Astrocyte (in vitro differentiated cells and primary cell): ENCODE measurements at regions not wholly inside any gene's neighbourhood (a gene's known extent, or its start where the extent isn't known, plus 50 kb on each side); places are given as distances from the start of the nearest gene placed in this dataset.

Experiments used
- DNase-seq: peaks from one replicate; pipeline ENCODE4 v3.0.0-alpha.2; 2010; ENCODE audit warnings: low read depth
- FAIRE-seq: peaks from 2 replicates; lab custom pipeline; 2011; peaks lifted over from hg19 to GRCh38; lab: Jason Lieb, UNC
- H2AFZ ChIP-seq: 2 replicates; pipeline ENCODE4 v1.6.0; 2012; ENCODE audit warnings: low read depth, low read length, inconsistent platforms
- H3K27ac ChIP-seq: 2 replicates; pipeline ENCODE4 v1.5.1; 2011; ENCODE audit warnings: low read depth, low read length, inconsistent platforms
- H3K27me3 ChIP-seq: 2 replicates; pipeline ENCODE4 v1.6.0; 2011; ENCODE audit warnings: low read length, inconsistent platforms; ENCODE audit not compliant: insufficient read depth
- H3K36me3 ChIP-seq: 2 replicates; pipeline ENCODE4 v1.5.1; 2011; ENCODE audit warnings: low read length, inconsistent platforms; ENCODE audit not compliant: insufficient read depth
- H3K4me1 ChIP-seq: 2 replicates; pipeline ENCODE4 v1.5.1; 2011; ENCODE audit warnings: low read length, inconsistent platforms; ENCODE audit not compliant: insufficient read depth
- H3K4me2 ChIP-seq: 2 replicates; pipeline ENCODE4 v1.6.0; 2012; ENCODE audit warnings: low read length, inconsistent platforms
- H3K4me3 ChIP-seq: 2 replicates; pipeline ENCODE4 v1.5.1; 2011; ENCODE audit warnings: low read depth, mild to moderate bottlenecking, low read length, inconsistent platforms; ENCODE audit not compliant: insufficient read depth
- H3K79me2 ChIP-seq: 2 replicates; pipeline ENCODE4 v1.6.0; 2012; ENCODE audit warnings: mild to moderate bottlenecking, low read length, inconsistent platforms; ENCODE audit not compliant: insufficient read depth
- H3K9ac ChIP-seq: 2 replicates; pipeline ENCODE4 v1.6.0; 2012; ENCODE audit warnings: mild to moderate bottlenecking, low read length, inconsistent platforms
- H3K9me3 ChIP-seq: 2 replicates; pipeline ENCODE4 v1.5.1; 2012; ENCODE audit warnings: low read depth, mild to moderate bottlenecking, low read length, inconsistent platforms; ENCODE audit not compliant: insufficient read depth
- H4K20me1 ChIP-seq: 2 replicates; pipeline ENCODE4 v1.6.0; 2012; ENCODE audit warnings: low read length, inconsistent platforms; ENCODE audit not compliant: insufficient read depth
- H3K27ac Mint-ChIP-seq: one replicate; pipeline ENCODE4 v1.8.0; 2021; ENCODE audit warnings: mild to moderate bottlenecking, mixed read lengths; ENCODE audit not compliant: unreplicated experiment
- H3K27me3 Mint-ChIP-seq: one replicate; pipeline ENCODE4 v1.8.0; 2021; ENCODE audit warnings: low read depth, mixed read lengths; ENCODE audit not compliant: unreplicated experiment
- H3K36me3 Mint-ChIP-seq: one replicate; pipeline ENCODE4 v1.8.0; 2021; ENCODE audit warnings: low read depth, mixed read lengths; ENCODE audit not compliant: unreplicated experiment
- H3K4me1 Mint-ChIP-seq: one replicate; pipeline ENCODE4 v1.8.0; 2021; ENCODE audit warnings: low read depth, mixed read lengths; ENCODE audit not compliant: unreplicated experiment
- H3K4me3 Mint-ChIP-seq: one replicate; pipeline ENCODE4 v1.8.0; 2021; ENCODE audit warnings: mild to moderate bottlenecking, moderate library complexity, mixed read lengths; ENCODE audit not compliant: unreplicated experiment
- H3K9me3 Mint-ChIP-seq: one replicate; pipeline ENCODE4 v1.8.0; 2021; ENCODE audit warnings: mild to moderate bottlenecking, mixed read lengths; ENCODE audit not compliant: unreplicated experiment
- CTCF ChIP-seq: IDR thresholded peaks from 2 replicates; pipeline ENCODE4 v1.5.1; 2011; ENCODE audit warnings: low read depth, mild to moderate bottlenecking, inconsistent platforms, low read length, moderate library complexity; ENCODE audit not compliant: insufficient read depth
- EZH2 ChIP-seq: IDR thresholded peaks from 2 replicates; pipeline ENCODE4 v1.6.1; 2012; ENCODE audit warnings: mild to moderate bottlenecking, low read length, inconsistent platforms; ENCODE audit not compliant: insufficient read depth

- FAIRE-seq = no peak
- no peaks in the 10 kb centered on the region for H3K79me2 ChIP-seq
- H3K27ac Mint-ChIP-seq = no peak overlapping the region
Observed at GRCh38 chrX:131853440-131853839, 169.7 kb upstream of the STK26 start.

GRCh38 chrX:131854581-131854980 lies 168.5 kb upstream of the STK26 start:
- no peaks in the 10 kb centered on the region for H3K9me3 Mint-ChIP-seq
- Histone ChIP-seq H3K9ac (no peak overlapping the region), H3K4me1 (no peaks in the 10 kb centered on the region), H3K36me3 (no peaks in the 10 kb centered on the region), H3K79me2 (no peaks in the 10 kb centered on the region), H3K27ac (no peak overlapping the region), H3K9me3 (no peaks in the 10 kb centered on the region), H3K27me3 (no peaks in the 10 kb centered on the region), H2AFZ (no peak overlapping the region), H3K4me3 (no peak overlapping the region), H3K4me2 (no peak overlapping the region), H4K20me1 (no peaks in the 10 kb centered on the region)
- no peaks in the 10 kb centered on the region for H3K4me1 Mint-ChIP-seq
- H3K4me3 Mint-ChIP-seq = no peak overlapping the region
- peak; percentile 5 for FAIRE-seq
- TF ChIP-seq EZH2 = no peak
- no peak overlapping the region for H3K27ac Mint-ChIP-seq
- H3K27me3 Mint-ChIP-seq = no peaks in the 10 kb centered on the region
- DNase-seq = no peak
- H3K36me3 Mint-ChIP-seq = no peaks in the 10 kb centered on the region

More at GRCh38 chrX:131853440-131853839, 169.7 kb upstream of the STK26 start:
- no peaks in the 10 kb centered on the region for H3K9me3 ChIP-seq
- Mint-ChIP-seq H3K27me3 (no peaks in the 10 kb centered on the region), H3K9me3 (no peaks in the 10 kb centered on the region), H3K4me1 (no peaks in the 10 kb centered on the region), H3K36me3 (no peaks in the 10 kb centered on the region), H3K4me3 (no peak overlapping the region)
- DNase-seq = no peak
- no peak overlapping the region for H3K9ac ChIP-seq
- no peak overlapping the region for H3K4me3 ChIP-seq
- H2AFZ ChIP-seq = no peak overlapping the region
- TF ChIP-seq EZH2 (no peak), CTCF (no peak)
- no peaks in the 10 kb centered on the region for H3K27me3 ChIP-seq
- no peak overlapping the region for H3K4me2 ChIP-seq
- no peak overlapping the region for H3K27ac ChIP-seq
- H4K20me1 ChIP-seq = no peaks in the 10 kb centered on the region
- no peaks in the 10 kb centered on the region for H3K36me3 ChIP-seq
- no peaks in the 10 kb centered on the region for H3K4me1 ChIP-seq

DNA sequence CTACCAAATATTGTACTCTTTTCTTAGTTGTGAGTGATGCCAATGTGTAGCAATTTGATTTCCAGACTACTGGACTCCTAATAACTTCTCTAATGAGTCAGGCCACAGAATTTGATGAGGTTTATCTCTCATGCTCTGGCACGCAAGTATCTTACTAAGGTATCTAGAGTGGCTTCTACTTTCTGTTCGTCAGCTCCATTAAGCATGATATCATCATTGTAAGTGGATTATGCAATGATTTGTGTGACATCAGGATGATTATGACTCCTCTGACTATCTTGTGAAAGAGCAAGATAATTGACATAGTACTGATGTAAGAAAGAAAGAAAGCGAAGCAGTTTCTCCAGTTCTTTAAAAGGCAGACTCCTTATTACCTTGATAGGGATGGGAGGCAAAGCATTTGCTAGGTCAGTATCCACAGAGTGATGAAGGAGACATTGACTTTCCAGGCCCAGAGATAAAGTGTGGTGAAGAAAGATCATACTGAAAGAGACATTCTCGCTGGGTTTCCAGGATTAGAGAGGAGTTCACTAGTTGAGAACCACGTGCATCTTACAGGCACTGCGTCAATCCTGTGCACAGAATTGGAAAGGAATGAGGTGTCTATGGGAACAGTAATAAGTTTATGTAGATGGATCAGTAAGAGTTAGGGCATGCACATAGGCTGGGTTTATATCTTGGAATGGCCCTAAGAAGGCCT lies 161.9 kb upstream of the STK26 start:
- H2AFZ ChIP-seq = no peak overlapping the region
- no peaks in the 10 kb centered on the region for H3K9me3 Mint-ChIP-seq
- H4K20me1 ChIP-seq = no peaks in the 10 kb centered on the region
- H3K4me3 ChIP-seq = no peak overlapping the region
- H3K27me3 ChIP-seq = no peaks in the 10 kb centered on the region
- TF ChIP-seq CTCF (no peak), EZH2 (no peak)
- H3K4me2 ChIP-seq = no peak overlapping the region
- no peaks in the 10 kb centered on the region for H3K36me3 ChIP-seq
- no peak overlapping the region for H3K4me3 Mint-ChIP-seq
- no peaks in the 10 kb centered on the region for H3K4me1 ChIP-seq
- no peak overlapping the region for H3K27ac ChIP-seq
- H3K79me2 ChIP-seq = no peaks in the 10 kb centered on the region
- no peak for FAIRE-seq
- H3K4me1 Mint-ChIP-seq = no peaks in the 10 kb centered on the region
- no peaks in the 10 kb centered on the region for H3K9me3 ChIP-seq
- no peaks in the 10 kb centered on the region for H3K27me3 Mint-ChIP-seq
- no peak overlapping the region for H3K27ac Mint-ChIP-seq
- no peak for DNase-seq
- no peak overlapping the region for H3K9ac ChIP-seq
- no peaks in the 10 kb centered on the region for H3K36me3 Mint-ChIP-seq
